ENCODE measurements at regions not wholly inside any gene's neighbourhood (a gene's known extent, or its start where the extent isn't known, plus 50 kb on each side); places are given as distances from the start of the nearest gene placed in this dataset.

GRCh38 chr3:117146571-117146970, 437.0 kb downstream of the TUSC7 start (continued):
- TF ChIP-seq BCL11A (IDR thresholded peaks at IDR 0.05; ENCODE audit: low read depth in 2 of 2, low read length in 2 of 2): no peak
- TF ChIP-seq SP2 (IDR thresholded peaks at IDR 0.05; ENCODE audit: low read length): no peak
- TF ChIP-seq SP1 (IDR thresholded peaks at IDR 0.05; ENCODE audit: low read depth, low read length): no peak
- no peak for TF ChIP-seq CTBP2 (IDR thresholded peaks at IDR 0.05; ENCODE audit: borderline replicate concordance, insufficient read depth, insufficient read length, low read length)
